Fibroblast of lung (primary cell): ENCODE measurements at regions not wholly inside any gene's neighbourhood (a gene's known extent, or its start where the extent isn't known, plus 50 kb on each side); places are given as distances from the start of the nearest gene placed in this dataset.

Source experiments
- DNase-seq, 2 donors: peaks; one replicate each; pipeline versions ENCODE4 v3.0.0 to v3.0.0-alpha.2; 2010; ENCODE audit warnings: low read depth in 2 of 2
- H2AFZ ChIP-seq: 2 replicates; pipeline ENCODE4 v1.5.1; 2012; ENCODE audit warnings: low read length, control low read depth, inconsistent platforms
- H3K27ac ChIP-seq: 2 replicates; pipeline ENCODE4 v1.5.1; 2011; ENCODE audit warnings: low read length, control low read depth; ENCODE audit not compliant: insufficient read depth
- H3K27me3 ChIP-seq: 2 replicates; pipeline ENCODE4 v1.5.1; 2011; ENCODE audit warnings: mild to moderate bottlenecking, low read length; ENCODE audit not compliant: control insufficient read depth, insufficient read depth
- H3K36me3 ChIP-seq: 2 replicates; pipeline ENCODE4 v1.5.1; 2011; ENCODE audit warnings: low read length; ENCODE audit not compliant: control insufficient read depth, insufficient read depth
- H3K4me1 ChIP-seq: 2 replicates; pipeline ENCODE4 v1.5.1; 2011; ENCODE audit warnings: low read length; ENCODE audit not compliant: control insufficient read depth, insufficient read depth; ENCODE audit errors: extremely low read depth
- H3K4me2 ChIP-seq: 2 replicates; pipeline ENCODE4 v1.5.1; 2011; ENCODE audit warnings: low read length, control low read depth; ENCODE audit not compliant: insufficient read depth; ENCODE audit errors: extremely low read depth
- H3K4me3 ChIP-seq, 4 experiments: fragments of 200-600 bp in 1 of 4; sonication (generic) in 1 of 4; replicated peaks in 1 of 4; 2 replicates each; pipeline ENCODE4 v1.5.1; 2011 to 2016; ENCODE audit warnings: low read length in 4 of 4, low read depth in 3 of 4, mild to moderate bottlenecking in 3 of 4, control low read depth in 2 of 4, inconsistent platforms in 1 of 4, mixed read lengths in 1 of 4; ENCODE audit not compliant: insufficient read depth in 1 of 4; ENCODE audit errors: control extremely low read depth in 1 of 4
- H3K79me2 ChIP-seq: 2 replicates; pipeline ENCODE4 v1.5.1; 2012; ENCODE audit warnings: mild to moderate bottlenecking, low read length, inconsistent platforms; ENCODE audit not compliant: control insufficient read depth, insufficient read depth
- H3K9ac ChIP-seq: 2 replicates; pipeline ENCODE4 v1.5.1; 2011; ENCODE audit warnings: mild to moderate bottlenecking, low read length, control low read depth; ENCODE audit not compliant: insufficient read depth
- H3K9me3 ChIP-seq: 2 replicates; pipeline ENCODE4 v1.5.1; 2012; ENCODE audit warnings: low read depth, low read length; ENCODE audit not compliant: control insufficient read depth, insufficient read depth
- H4K20me1 ChIP-seq: 2 replicates; pipeline ENCODE4 v1.5.1; 2011; ENCODE audit warnings: low read length; ENCODE audit not compliant: control insufficient read depth, insufficient read depth; ENCODE audit errors: extremely low read depth
- CTCF ChIP-seq, 2 donors: IDR thresholded peaks in 1 of 2; conservative IDR thresholded peaks in 1 of 2; 1 replicate in 1 of 2; 2 replicates in 1 of 2; pipeline ENCODE4 v1.5.1; 2011 to 2012; ENCODE audit warnings: low read length in 2 of 2, control low read depth in 1 of 2, inconsistent platforms in 1 of 2, low read depth in 1 of 2, mild to moderate bottlenecking in 1 of 2
- EZH2 ChIP-seq: IDR thresholded peaks from 2 replicates; pipeline ENCODE4 v1.5.1; 2012; ENCODE audit warnings: low read length, control low read depth, mild to moderate bottlenecking; ENCODE audit errors: missing control alignments

- Histone ChIP-seq H3K9ac (no peak overlapping the region), H3K79me2 (no peaks in the 10 kb centered on the region), H3K36me3 (no peaks in the 10 kb centered on the region), H2AFZ (no peak overlapping the region), H3K4me3 (no peak overlapping the region), H3K4me1 (peaks cover 6% of the 10 kb centered on the region), H3K27me3 (no peaks in the 10 kb centered on the region), H4K20me1 (no peaks in the 10 kb centered on the region), H3K9me3 (no peaks in the 10 kb centered on the region), H3K4me2 (no peak overlapping the region), H3K27ac (no peak overlapping the region)
- DNase-seq = peak in 1 of 2 donors; percentile 75
- no peak for TF ChIP-seq CTCF (conservative IDR thresholded peaks at IDR 0.05 in 1 of 2, IDR thresholded peaks at IDR 0.05 in 1 of 2; ENCODE audit: low read depth in 1 of 2, low read length in 2 of 2)
- no peak for TF ChIP-seq EZH2
Observed at GRCh38 chr6:71486461-71486860, 197.8 kb downstream of the OGFRL1 start.

- no peak overlapping the region for H3K9ac ChIP-seq
- no peaks in the 10 kb centered on the region for H4K20me1 ChIP-seq
- H3K27me3 ChIP-seq = no peaks in the 10 kb centered on the region
- H2AFZ ChIP-seq = peak overlapping the region; percentile 38
- H3K36me3 ChIP-seq = no peaks in the 10 kb centered on the region
- no peaks in the 10 kb centered on the region for H3K79me2 ChIP-seq
- peaks cover 6% of the 10 kb centered on the region for H3K4me1 ChIP-seq
- H3K27ac ChIP-seq = no peak overlapping the region
- H3K9me3 ChIP-seq = no peaks in the 10 kb centered on the region
- H3K4me3 ChIP-seq = no peak overlapping the region
- no peak overlapping the region for H3K4me2 ChIP-seq
- DNase-seq = no peak
- TF ChIP-seq CTCF (conservative IDR thresholded peaks at IDR 0.05 in 1 of 2, IDR thresholded peaks at IDR 0.05 in 1 of 2; ENCODE audit: low read depth in 1 of 2, low read length in 2 of 2) = no peak
- TF ChIP-seq EZH2 = no peak
Observed at GRCh38 chr6:71488186-71488585, 199.6 kb downstream of the OGFRL1 start.

GRCh38 chr6:71489736-71490135 is 201.1 kb downstream of the OGFRL1 start:
- TF ChIP-seq CTCF (conservative IDR thresholded peaks at IDR 0.05 in 1 of 2, IDR thresholded peaks at IDR 0.05 in 1 of 2; ENCODE audit: low read depth in 1 of 2, low read length in 2 of 2) = no peak
- no peak for TF ChIP-seq EZH2
- no peaks in the 10 kb centered on the region for H3K79me2 ChIP-seq
- peak; percentile 81 to 94 for DNase-seq
- no peak overlapping the region for H3K27ac ChIP-seq
- H4K20me1 ChIP-seq = no peaks in the 10 kb centered on the region
- peaks cover 6% of the 10 kb centered on the region for H3K4me1 ChIP-seq
- H3K9ac ChIP-seq = no peak overlapping the region
- no peak overlapping the region for H3K4me3 ChIP-seq
- no peaks in the 10 kb centered on the region for H3K36me3 ChIP-seq
- no peaks in the 10 kb centered on the region for H3K27me3 ChIP-seq
- no peaks in the 10 kb centered on the region for H3K9me3 ChIP-seq
- peak overlapping the region; percentile 47 for H3K4me2 ChIP-seq
- H2AFZ ChIP-seq = no peak overlapping the region
